Renal pelvis (tissue), 1 donor: ENCODE measurements at regions not wholly inside any gene's neighbourhood (a gene's known extent, or its start where the extent isn't known, plus 50 kb on each side); places are given as distances from the start of the nearest gene placed in this dataset.
"Not testable (repeated sequence)": the region's sequence is repeated elsewhere in the genome, so short reads cannot be mapped to it uniquely, and the experiment has no call there.

Experiments used
- DNase-seq: peaks from one replicate; pipeline ENCODE4 v3.0.0-alpha.2; 2013

GRCh38 chr20:50328222-50328979 is 137.8 kb downstream of the CEBPB start:
- DNase-seq, result no peak

- DNase-seq, result no peak
Measured at GRCh38 chr20:50328996-50329898, 138.6 kb downstream of the CEBPB start.

- DNase-seq, result no peak
Measured at GRCh38 chr20:50329981-50330503, 139.4 kb downstream of the CEBPB start.

GRCh38 chr20:50330504-50331313 is 140.1 kb downstream of the CEBPB start:
- DNase-seq, result no peak

GRCh38 chr20:50331469-50332363 is 141.1 kb downstream of the CEBPB start:
- no peak for DNase-seq

- DNase-seq, result no peak
Measured at GRCh38 chr20:50332491-50332980, 141.9 kb downstream of the CEBPB start.

GRCh38 chr20:50333131-50333670 is 142.6 kb downstream of the CEBPB start:
- no peak for DNase-seq

- DNase-seq, result no peak
Measured at GRCh38 chr20:50333812-50334211, 143.2 kb downstream of the CEBPB start.

GRCh38 chr20:50334512-50334911 is 143.9 kb downstream of the CEBPB start:
- DNase-seq, result not testable (repeated sequence)

- DNase-seq, result no peak
Measured at GRCh38 chr20:50335105-50335504, 144.5 kb downstream of the CEBPB start.

GRCh38 chr20:50335866-50336265 is 145.2 kb downstream of the CEBPB start:
- no peak for DNase-seq

- DNase-seq, result no peak
Measured at GRCh38 chr20:50336661-50337060, 146.0 kb downstream of the CEBPB start.

GRCh38 chr20:50337521-50338466 is 147.2 kb downstream of the CEBPB start:
- no peak for DNase-seq

GRCh38 chr20:50338479-50339391 is 148.1 kb downstream of the CEBPB start:
- DNase-seq, result no peak

GRCh38 chr20:50339466-50339901 is 148.9 kb downstream of the CEBPB start:
- DNase-seq, result no peak

- no peak for DNase-seq
Measured at GRCh38 chr20:50340541-50340940, 149.9 kb downstream of the CEBPB start.

- no peak for DNase-seq
Measured at GRCh38 chr20:50341050-50341449, 150.4 kb downstream of the CEBPB start.
